T-helper 17 cell (primary cell): ENCODE measurements at regions not wholly inside any gene's neighbourhood (a gene's known extent, or its start where the extent isn't known, plus 50 kb on each side); places are given as distances from the start of the nearest gene placed in this dataset.

Source experiments
- ATAC-seq: fragments of 150-1000 bp; cut with Tn5 transposase; 2 replicates; pipeline ENCODE4 v1.10.0; 2021; ENCODE audit warnings: mild to moderate bottlenecking, moderate library complexity
- DNase-seq, 3 donors: peaks; one replicate each; pipeline versions ENCODE4 v3.0.0 to v3.0.0-alpha.2; 2020 to 2021
- H3K9me3 ChIP-seq: one replicate; pipeline ENCODE4 v1.7.0; 2013; ENCODE audit warnings: low read length, mild to moderate bottlenecking; ENCODE audit not compliant: control insufficient read depth, poor library complexity, severe bottlenecking
- H3K27ac Mint-ChIP-seq: one replicate; pipeline ENCODE4 v1.8.0; 2022; ENCODE audit warnings: mild to moderate bottlenecking, moderate library complexity, mixed read lengths
- H3K27me3 Mint-ChIP-seq: one replicate; pipeline ENCODE4 v1.8.0; 2022; ENCODE audit warnings: mixed read lengths
- H3K36me3 Mint-ChIP-seq: one replicate; pipeline ENCODE4 v1.8.0; 2022; ENCODE audit warnings: low read depth, mixed read lengths
- H3K4me1 Mint-ChIP-seq: one replicate; pipeline ENCODE4 v1.8.0; 2022; ENCODE audit warnings: mild to moderate bottlenecking, mixed read lengths
- H3K4me3 Mint-ChIP-seq: one replicate; pipeline ENCODE4 v1.8.0; 2022; ENCODE audit warnings: mild to moderate bottlenecking, moderate library complexity, mixed read lengths

DNA sequence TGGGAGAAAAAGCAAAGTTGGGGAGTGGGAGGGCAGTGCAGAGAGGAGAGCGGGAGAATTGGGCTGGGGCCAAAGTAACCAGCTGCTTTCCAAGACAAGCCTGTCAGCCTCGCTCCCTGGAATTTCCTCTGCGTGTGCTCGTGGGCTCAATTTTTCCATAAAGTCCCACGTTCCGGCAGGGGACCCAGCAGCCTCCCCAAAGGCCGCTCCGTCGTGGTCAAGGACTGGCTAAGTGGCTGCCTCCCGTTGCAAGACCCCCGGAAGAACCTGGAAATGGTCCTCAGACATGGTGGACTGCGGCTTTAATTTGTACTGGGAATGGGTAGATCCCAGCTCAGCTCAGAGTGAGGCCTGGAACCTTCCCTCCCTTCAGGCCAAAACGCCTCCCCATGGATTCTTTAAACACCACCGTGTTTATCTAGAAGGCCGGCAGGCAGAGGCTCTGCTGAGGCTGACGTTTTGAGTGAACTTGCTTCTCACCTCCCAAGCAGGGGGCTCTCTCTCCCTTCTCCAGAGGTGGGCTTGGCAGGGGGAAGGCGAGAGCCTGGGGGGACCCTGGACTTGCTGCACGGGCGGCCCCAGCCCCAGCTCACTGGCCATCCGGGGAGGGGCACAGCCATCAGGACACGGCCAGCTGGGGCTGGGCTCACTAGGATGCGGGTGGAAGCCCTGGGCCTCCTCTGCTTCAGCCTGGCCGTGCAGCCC, 190.0 kb downstream of the C16orf95 start:
- H3K4me3 Mint-ChIP-seq, result no peak overlapping the region
- H3K4me1 Mint-ChIP-seq, result no peaks in the 10 kb centered on the region
- no peaks in the 10 kb centered on the region for H3K9me3 ChIP-seq
- no peaks in the 10 kb centered on the region for H3K36me3 Mint-ChIP-seq
- ATAC-seq (no peak), DNase-seq (no peak)
- no peaks in the 10 kb centered on the region for H3K27me3 Mint-ChIP-seq
- no peak overlapping the region for H3K27ac Mint-ChIP-seq

DNA sequence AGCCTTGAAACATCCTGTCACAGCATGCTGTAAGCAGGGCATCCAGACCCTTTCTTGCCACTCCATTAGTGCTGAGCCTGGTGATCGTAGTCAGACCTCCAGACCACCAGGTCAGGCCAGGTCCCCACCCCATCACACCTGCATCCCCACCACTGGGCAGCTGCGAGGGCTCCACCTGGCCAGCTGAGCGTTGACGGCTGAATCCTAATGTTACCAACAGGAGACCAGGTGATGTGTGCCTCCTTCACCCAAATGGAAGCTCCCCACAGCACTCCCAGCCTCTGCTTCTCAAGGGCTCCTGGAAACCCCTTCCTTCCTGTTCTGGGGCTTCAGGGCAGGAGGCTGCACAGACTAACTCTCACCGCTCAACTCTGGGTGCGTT, 189.4 kb downstream of the C16orf95 start:
- Mint-ChIP-seq H3K27me3 (no peaks in the 10 kb centered on the region), H3K36me3 (no peaks in the 10 kb centered on the region), H3K4me3 (no peak overlapping the region), H3K27ac (no peak overlapping the region), H3K4me1 (no peaks in the 10 kb centered on the region)
- DNase-seq (no peak), ATAC-seq (no peak)
- H3K9me3 ChIP-seq, result no peaks in the 10 kb centered on the region

DNA sequence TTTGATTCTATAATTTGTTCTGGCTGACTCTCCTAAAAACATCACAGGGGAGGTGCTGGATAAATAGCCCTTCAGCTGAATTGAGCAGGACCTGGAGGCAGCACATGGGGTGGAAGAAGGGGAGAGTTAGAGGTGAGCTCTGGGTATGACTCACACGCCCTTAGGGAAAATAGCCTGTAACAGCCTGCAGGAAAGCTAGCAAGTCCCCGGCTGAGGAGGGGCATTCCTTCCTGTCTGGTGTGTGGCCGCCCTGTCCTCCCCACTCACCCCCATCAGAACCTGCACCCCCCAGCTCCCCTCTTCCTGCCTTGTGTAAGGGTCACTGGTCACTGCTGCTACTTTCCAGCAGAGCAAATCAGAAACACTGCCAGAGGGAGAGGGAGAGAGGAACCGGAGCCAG, 187.4 kb downstream of the C16orf95 start:
- Mint-ChIP-seq H3K4me1 (no peaks in the 10 kb centered on the region), H3K4me3 (no peak overlapping the region), H3K27me3 (no peaks in the 10 kb centered on the region), H3K36me3 (peaks cover 2% of the 10 kb centered on the region), H3K27ac (no peak overlapping the region)
- ATAC-seq (no peak), DNase-seq (no peak)
- H3K9me3 ChIP-seq, result no peaks in the 10 kb centered on the region

DNA sequence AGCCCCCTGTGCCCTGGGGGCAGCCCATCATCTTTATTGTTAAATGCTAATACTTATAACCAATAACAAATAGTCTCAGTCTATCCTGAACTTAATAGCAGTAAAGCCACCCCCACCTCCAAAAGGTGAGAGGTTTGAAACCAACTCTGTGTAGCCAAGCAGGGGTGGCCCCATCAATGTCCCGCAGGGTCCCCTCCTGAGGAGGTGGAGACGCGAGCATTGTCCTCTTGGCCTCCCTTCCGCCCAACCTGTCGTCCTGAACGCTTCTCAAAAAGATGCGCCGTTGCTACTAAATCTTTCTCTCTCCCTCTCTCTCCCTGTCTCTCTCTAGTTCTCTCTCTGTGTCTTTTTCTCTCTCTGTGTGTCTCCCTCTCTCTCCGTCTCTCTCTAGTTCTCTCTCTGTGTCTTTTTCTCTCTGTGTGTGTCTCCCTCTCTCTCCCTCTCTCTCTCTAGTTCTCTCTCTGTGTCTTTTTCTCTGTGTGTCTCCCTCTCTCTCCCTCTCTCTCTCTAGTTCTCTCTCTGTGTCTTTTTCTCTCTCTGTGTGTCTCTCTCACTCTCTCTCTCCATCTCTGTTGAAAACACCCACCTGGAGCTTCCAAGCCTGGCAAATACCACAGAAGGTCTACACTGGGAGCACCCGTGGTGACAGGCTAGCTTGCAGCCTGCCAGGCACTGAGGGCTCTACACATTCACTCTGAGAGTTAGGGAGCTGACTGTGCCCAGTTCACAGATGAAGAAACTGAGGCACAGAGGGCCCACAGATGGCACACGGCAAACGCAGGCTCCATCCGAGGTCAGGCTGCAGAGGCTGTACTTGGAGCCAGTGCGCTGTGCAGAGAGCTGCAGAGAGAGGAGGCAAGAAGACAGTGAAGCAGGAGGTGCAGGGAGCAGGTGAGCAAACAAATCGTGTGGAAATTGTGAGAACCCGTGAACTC, 185.9 kb downstream of the C16orf95 start:
- Mint-ChIP-seq H3K27ac (no peak overlapping the region), H3K27me3 (no peaks in the 10 kb centered on the region), H3K4me3 (no peak overlapping the region), H3K36me3 (peaks cover 2% of the 10 kb centered on the region), H3K4me1 (no peaks in the 10 kb centered on the region)
- DNase-seq, result no peak
- no peaks in the 10 kb centered on the region for H3K9me3 ChIP-seq
- no peak for ATAC-seq

DNA sequence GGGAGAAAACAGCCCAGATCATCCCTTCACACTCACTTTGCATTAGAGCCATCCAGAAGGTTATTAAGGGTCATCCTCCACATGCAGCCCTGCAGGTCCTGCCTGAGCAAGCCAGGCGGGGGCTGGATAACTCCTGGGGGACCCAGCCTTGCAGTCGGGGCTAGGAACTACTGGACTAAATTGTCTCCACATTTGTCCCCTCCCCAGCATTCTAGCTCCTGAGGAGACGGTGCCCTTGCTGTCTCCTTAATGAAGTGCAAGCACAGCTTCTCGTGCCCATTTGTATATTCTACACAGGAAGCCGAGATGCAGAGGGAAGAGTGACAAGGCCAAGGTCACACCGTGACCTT, 185.2 kb downstream of the C16orf95 start:
- ATAC-seq, result no peak

DNA sequence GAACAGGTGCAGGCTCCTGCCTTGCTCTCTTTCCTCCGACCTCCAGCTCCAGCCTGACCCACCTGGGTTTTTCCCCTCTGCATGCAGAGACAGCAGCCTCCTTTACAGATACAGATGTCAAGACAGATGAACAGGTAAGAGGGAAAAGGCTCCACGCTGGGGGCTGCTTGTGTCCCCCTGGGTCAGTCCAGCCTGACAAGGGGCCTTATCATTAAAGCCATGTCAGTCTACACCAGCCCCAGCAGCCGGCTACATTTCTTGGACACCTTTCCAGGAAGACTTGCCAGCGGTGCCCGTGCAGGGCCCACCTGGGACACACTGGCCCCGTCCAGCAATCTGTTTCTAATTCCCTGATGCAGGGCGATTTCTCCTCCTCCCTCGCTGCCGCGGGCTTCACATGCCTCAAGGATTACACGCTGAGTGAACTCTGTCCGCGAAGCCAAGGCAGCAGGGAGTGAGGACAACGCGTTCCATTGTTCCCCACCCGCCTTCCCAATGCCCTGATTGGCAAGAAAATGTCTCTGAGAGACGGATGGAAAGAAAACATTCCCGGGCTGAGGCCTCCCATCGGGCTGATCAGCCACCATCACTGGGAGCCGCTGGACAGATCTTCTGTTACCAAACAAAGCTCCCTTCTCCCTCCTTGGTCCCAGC, 184.7 kb downstream of the C16orf95 start:
- ATAC-seq (no peak), DNase-seq (no peak)
- no peaks in the 10 kb centered on the region for H3K4me1 Mint-ChIP-seq
- H3K9me3 ChIP-seq, result no peaks in the 10 kb centered on the region
- no peak overlapping the region for H3K4me3 Mint-ChIP-seq
- no peaks in the 10 kb centered on the region for H3K27me3 Mint-ChIP-seq
- H3K27ac Mint-ChIP-seq, result no peak overlapping the region
- peaks cover 2% of the 10 kb centered on the region for H3K36me3 Mint-ChIP-seq

More for the DNA sequence above, 185.2 kb downstream of the C16orf95 start:
- no peaks in the 10 kb centered on the region for H3K4me1 Mint-ChIP-seq
- peaks cover 2% of the 10 kb centered on the region for H3K36me3 Mint-ChIP-seq
- no peak overlapping the region for H3K27ac Mint-ChIP-seq
- no peak for DNase-seq
- no peaks in the 10 kb centered on the region for H3K27me3 Mint-ChIP-seq
- no peak overlapping the region for H3K4me3 Mint-ChIP-seq
- H3K9me3 ChIP-seq, result no peaks in the 10 kb centered on the region

DNA sequence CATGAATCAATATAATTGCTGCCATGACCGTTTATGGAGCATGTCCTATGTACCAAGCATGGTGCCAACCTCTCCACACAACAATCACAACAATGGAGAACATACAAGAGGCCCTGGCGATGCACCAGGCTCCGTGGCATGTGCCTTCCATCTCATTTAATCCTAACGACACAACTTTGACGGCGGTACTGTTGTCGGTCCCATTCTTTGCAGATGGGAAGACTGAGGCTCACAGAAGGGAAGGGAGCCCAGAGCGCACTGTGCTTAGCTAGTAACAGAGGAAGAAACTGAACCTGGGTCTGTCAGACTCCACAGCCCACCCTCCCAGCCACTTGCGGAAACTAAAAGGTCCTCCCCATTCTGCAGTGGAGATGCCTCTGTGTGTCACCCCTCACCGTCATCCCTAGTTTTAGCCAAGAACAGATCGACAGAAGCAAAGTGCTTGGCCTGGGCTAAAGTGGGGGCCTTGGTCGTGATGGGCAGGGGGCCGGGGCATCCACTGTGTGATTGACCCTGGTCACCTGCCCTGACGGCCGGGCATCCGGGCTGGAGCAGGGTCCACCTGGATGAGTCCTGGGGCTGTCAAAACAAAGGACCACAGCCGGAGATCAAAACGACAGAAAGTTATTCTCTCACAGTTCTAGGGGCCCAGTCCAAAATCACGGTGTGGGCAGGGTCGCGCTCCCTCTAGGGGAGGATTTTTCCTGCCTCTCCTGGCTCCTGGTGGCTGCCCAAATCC, 183.9 kb downstream of the C16orf95 start:
- Mint-ChIP-seq H3K27me3 (no peaks in the 10 kb centered on the region), H3K4me1 (no peaks in the 10 kb centered on the region), H3K4me3 (no peak overlapping the region), H3K36me3 (peaks cover 2% of the 10 kb centered on the region), H3K27ac (no peak overlapping the region)
- ATAC-seq, result no peak
- no peak for DNase-seq
- H3K9me3 ChIP-seq, result no peaks in the 10 kb centered on the region

DNA sequence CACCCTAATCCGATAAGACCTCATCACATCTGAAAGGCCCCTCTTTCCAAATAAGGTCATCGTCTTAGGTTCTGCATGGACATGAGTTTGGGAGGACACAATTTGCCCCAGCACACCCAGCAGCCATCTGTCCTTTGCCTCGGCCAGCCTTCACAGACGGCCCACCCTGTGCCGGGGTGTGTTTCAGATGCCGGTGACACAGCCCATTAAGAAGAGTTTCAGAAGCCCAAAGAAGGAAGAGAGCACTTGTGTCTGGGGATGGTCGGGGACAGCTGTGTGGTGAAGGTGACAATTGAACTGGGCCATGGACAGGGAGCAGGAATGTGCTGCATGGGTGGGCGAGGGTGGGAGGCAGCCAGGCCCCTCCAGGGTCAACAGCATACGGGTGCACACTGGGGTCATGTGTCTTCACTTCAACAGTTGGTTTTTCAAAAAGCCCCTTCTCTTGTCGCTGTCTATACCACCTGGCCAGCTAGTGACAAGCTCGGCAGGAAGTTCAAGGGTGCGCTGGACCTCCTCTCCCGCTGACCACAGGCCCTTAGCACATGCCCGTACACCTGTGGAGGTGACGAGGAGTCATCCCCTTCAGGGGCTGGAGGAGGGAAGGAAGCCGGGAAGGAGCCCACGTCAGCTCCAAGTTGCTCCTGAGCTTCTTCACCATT, 183.1 kb downstream of the C16orf95 start:
- DNase-seq (no peak), ATAC-seq (no peak)
- no peaks in the 10 kb centered on the region for H3K4me1 Mint-ChIP-seq
- no peak overlapping the region for H3K4me3 Mint-ChIP-seq
- H3K27ac Mint-ChIP-seq, result no peak overlapping the region
- H3K27me3 Mint-ChIP-seq, result no peaks in the 10 kb centered on the region
- peaks cover 3% of the 10 kb centered on the region for H3K36me3 Mint-ChIP-seq
- no peaks in the 10 kb centered on the region for H3K9me3 ChIP-seq

DNA sequence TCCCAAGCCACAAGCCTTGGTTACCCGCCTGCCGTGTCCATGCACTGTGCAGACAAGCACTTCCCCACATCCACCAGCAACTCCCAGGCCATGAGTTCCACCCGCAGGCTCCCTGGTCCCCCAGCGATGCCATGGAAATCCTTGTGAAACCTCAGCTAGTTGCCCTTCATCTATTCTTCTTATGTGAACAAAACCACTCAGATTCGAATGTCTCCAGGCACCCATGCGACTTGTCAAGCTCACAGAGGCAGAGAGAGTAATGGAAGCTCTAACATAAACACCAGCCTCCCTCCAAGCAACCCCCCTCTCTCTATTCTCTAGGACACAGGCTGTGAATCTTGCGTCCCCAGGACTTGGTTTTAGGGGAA, 182.6 kb downstream of the C16orf95 start:
- Mint-ChIP-seq H3K27ac (no peak overlapping the region), H3K4me1 (no peaks in the 10 kb centered on the region), H3K36me3 (peaks cover 5% of the 10 kb centered on the region), H3K4me3 (no peak overlapping the region), H3K27me3 (no peaks in the 10 kb centered on the region)
- no peaks in the 10 kb centered on the region for H3K9me3 ChIP-seq
- no peak for ATAC-seq
- no peak for DNase-seq

DNA sequence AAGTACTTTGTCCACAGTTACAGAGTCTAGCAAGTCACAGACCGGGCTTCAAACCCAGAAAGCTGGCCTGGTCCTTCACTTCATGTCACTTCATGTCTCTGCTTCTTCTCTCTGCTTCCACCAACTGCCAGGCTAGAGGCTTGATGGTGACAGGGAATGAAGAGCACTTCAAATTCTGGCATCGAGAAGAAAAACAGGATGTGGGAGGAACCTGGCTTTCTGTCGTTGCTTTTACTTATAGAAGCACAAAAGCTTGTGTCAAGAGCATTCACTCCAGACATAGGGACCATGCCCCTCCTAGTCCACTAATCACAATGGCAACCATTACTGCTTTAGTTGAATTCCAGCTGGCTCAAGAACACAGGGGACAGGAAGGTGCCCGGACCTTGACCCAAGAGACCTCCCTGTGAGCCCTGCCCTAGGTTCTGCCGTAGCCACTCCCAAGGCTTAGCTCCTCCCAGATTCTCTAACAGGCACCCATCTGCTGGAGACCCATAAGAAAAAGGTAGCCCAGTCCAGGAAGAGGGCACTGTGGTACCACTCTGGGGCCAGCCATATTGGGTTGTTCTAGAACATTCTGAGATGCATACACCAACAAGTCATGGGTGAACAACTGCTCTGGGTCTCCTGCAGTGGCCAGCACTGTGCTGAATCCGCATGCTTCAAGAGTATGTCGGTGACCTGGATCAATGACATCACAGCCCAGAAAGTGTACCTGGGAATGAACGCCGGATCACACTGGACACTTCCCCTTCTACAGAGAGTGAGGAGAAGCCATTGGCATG, 181.8 kb downstream of the C16orf95 start:
- no peaks in the 10 kb centered on the region for H3K27me3 Mint-ChIP-seq
- H3K27ac Mint-ChIP-seq, result no peak overlapping the region
- H3K4me1 Mint-ChIP-seq, result no peaks in the 10 kb centered on the region
- no peak for DNase-seq
- no peak overlapping the region for H3K4me3 Mint-ChIP-seq
- ATAC-seq, result no peak
- H3K36me3 Mint-ChIP-seq, result peaks cover 5% of the 10 kb centered on the region
- H3K9me3 ChIP-seq, result no peaks in the 10 kb centered on the region

DNA sequence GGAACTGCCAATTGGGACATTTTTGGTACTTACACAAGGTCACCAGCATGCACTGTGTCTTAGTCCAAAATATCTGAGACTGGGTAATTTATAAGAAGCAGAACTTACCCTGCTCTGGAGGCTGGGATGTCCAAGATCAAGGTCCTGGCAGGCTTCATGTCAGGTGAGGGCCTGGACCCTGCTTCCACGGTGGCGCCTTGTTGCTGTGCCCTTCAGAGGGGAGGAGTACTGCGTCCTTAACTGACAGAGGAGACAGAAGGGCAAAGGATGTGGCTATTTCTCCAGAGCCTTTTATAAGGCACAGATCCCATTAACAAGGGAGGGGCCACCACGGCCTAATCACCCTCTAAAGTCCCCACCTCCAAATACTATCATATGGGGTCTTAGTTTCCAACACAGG, 178.9 kb downstream of the C16orf95 start:
- Mint-ChIP-seq H3K4me3 (no peak overlapping the region), H3K27me3 (no peaks in the 10 kb centered on the region), H3K27ac (no peak overlapping the region), H3K36me3 (peaks cover 5% of the 10 kb centered on the region), H3K4me1 (no peaks in the 10 kb centered on the region)
- no peak for DNase-seq
- H3K9me3 ChIP-seq, result no peaks in the 10 kb centered on the region
- ATAC-seq, result no peak

DNA sequence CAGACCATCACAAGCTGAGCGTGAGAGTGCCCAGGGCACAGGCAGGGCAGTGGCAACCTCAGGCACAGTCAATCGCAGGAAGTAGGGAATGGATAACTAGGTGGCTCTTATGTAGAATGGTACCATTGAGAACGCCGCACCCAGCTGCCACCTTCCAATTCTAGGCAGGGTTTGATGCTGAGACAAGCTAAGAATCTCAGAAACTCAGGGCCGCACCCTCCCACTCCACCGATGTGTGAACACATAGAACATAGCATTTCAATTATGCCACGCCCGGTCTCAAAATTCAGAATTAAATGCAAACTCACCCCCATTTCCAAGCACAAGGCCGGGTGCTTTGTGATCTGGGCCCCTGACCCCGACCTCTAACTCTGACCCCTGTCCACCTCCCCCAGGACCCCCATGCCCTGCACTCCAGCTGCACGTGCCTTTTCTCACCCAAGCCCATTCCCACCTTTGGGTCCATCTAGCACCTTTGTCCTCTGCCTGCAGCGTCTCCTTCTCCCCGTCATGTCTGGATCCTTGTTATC, 178.4 kb downstream of the C16orf95 start:
- Mint-ChIP-seq H3K4me3 (no peak overlapping the region), H3K27me3 (no peaks in the 10 kb centered on the region), H3K4me1 (no peaks in the 10 kb centered on the region), H3K27ac (no peak overlapping the region), H3K36me3 (peaks cover 5% of the 10 kb centered on the region)
- no peak for DNase-seq
- ATAC-seq, result no peak
- no peaks in the 10 kb centered on the region for H3K9me3 ChIP-seq
